ENCODE measurements at regions not wholly inside any gene's neighbourhood (a gene's known extent, or its start where the extent isn't known, plus 50 kb on each side); places are given as distances from the start of the nearest gene placed in this dataset.

DNA sequence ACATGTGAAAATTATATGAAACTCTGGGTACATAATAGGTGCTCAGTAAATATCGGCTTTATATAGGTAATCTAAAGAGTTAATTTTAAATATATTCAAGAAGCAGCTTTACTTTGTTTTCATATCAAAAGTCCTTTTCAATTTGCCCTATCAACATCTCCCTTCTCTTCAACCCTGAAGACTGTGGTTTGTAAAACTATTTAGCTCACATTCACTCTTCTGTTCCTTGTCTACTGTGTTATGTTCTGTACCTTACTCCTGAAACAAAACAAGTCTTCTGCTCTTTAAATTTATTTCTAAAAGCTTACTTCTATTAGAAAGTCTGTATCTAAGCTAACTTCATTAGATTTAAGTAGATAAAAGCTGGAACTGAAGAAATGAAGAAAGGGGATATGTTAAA is 301.7 kb upstream of the PMFBP1 start:
- no peak for TF ChIP-seq YY1 (IDR thresholded peaks at IDR 0.05; ENCODE audit: low read depth)
- no peak for TF ChIP-seq CREB1 (IDR thresholded peaks at IDR 0.05; ENCODE audit: low read depth)
- no peak for TF ChIP-seq CEBPB (IDR thresholded peaks at IDR 0.05)
- no peak for TF ChIP-seq REST (IDR thresholded peaks at IDR 0.05; ENCODE audit: low read depth)
- no peak for TF ChIP-seq EP300 (IDR thresholded peaks at IDR 0.05; ENCODE audit: borderline replicate concordance)
- TF ChIP-seq RAD21 (IDR thresholded peaks at IDR 0.05; ENCODE audit: low read depth) = no peak
- no peak for TF ChIP-seq USF1 (IDR thresholded peaks at IDR 0.05)
- TF ChIP-seq NFIC (IDR thresholded peaks at IDR 0.05) = no peak
- no peak for TF ChIP-seq EGR1 (IDR thresholded peaks at IDR 0.05)
- no peak for TF ChIP-seq ZBTB7A (IDR thresholded peaks at IDR 0.05; ENCODE audit: low read depth)
- TF ChIP-seq, protein P1, sequence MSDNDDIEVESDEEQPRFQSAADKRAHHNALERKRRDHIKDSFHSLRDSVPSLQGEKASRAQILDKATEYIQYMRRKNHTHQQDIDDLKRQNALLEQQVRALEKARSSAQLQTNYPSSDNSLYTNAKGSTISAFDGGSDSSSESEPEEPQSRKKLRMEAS (IDR thresholded peaks at IDR 0.05) = no peak
- TF ChIP-seq FOXM1 (IDR thresholded peaks at IDR 0.05; ENCODE audit: borderline replicate concordance, low read depth) = no peak
- TF ChIP-seq TEAD4 (IDR thresholded peaks at IDR 0.05) = no peak
